ENCODE measurements at regions not wholly inside any gene's neighbourhood (a gene's known extent, or its start where the extent isn't known, plus 50 kb on each side); places are given as distances from the start of the nearest gene placed in this dataset.
"Not testable (repeated sequence)": the region's sequence is repeated elsewhere in the genome, so short reads cannot be mapped to it uniquely, and the experiment has no call there.

DNA sequence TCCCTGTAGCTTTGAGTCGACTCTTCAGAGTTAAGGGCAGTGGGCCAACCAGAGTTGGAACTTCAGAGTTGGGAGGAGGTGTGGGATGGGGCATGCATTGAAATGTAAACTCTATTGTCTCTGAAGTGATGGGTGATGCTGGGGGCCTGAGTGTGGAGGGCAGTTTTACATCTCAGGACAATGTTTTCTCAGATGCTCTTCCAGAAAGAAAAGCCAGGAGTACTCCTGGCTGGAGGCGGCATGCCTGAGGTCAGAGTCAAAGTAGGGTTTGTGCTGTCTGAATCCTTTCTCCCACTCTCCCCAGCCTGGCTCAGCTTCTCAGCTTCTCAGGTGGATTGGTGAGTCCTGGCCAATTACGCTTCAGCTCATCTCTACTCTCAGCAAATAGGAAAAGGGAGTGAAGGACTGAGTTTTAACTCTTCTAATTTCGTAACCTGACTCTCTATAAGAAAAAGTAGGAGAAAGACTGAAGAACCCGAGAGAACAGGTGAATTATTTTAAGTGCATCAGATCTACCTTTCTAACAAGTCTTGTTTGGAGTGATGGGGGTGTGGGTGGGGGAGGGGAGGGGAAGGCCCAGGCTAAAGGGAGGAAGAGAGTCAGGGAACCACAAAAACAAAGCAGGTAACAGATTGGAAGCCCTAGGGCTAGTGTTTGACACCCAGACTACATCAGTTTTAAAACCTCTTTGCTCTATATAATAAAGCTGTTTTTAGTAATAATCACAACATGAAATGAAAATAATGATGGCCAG is 107.5 kb upstream of the PELI1 start:
- no peak for DNase-seq (ENCODE audit: low read depth)

DNA sequence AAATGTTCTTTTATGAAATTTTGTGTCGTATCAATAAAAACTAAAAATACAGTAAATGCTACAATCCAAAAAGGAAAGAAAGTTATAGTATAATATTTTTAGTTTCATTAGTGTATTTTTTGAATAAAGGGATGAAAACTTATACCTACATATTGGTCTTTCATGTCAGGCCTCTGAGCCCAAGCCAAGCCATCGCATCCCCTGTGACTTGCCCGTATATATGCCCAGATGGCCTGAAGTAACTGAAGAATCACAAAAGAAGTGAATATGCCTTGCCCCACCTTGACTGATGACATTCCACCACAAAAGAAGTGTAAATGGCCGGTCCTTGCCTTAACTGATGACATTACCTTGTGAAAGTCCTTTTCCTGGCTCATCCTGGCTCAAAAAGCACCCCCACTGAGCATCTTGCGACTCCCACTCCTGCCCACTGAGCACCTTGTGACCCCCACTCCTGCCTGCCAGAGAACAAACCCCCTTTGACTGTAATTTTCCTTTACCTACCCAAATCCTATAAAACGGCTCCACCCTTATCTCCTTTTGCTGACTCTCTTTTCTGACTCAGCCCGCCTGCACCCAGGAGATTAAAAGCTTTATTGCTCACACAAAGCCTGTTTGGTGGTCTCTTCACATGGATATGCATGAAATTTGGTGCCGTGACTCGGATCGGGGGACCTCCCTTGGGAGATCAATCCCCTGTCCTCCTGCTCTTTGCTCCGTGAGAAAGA is 108.2 kb upstream of the PELI1 start:
- DNase-seq (ENCODE audit: low read depth) = not testable (repeated sequence)

DNA sequence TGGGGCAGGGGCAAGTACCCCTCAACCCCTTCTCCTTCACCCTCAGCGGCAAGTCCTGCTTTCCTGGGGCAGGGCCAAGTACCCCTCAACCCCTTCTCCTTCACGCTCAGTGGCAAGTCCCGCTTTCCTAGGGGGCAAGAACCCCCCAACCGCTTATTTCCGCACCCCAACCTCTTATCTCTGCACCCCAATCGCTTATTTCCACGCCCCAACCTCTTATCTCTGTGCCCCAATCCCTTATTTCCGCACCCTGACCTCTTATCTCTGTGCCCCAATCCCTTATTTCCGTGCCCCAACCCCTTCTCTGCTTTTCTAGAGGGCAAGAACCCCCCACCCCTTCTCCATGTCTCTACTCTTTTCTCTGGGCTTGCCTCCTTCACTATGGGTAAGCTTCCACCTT is 109.2 kb upstream of the PELI1 start:
- not testable (repeated sequence) for DNase-seq (ENCODE audit: low read depth)

DNA sequence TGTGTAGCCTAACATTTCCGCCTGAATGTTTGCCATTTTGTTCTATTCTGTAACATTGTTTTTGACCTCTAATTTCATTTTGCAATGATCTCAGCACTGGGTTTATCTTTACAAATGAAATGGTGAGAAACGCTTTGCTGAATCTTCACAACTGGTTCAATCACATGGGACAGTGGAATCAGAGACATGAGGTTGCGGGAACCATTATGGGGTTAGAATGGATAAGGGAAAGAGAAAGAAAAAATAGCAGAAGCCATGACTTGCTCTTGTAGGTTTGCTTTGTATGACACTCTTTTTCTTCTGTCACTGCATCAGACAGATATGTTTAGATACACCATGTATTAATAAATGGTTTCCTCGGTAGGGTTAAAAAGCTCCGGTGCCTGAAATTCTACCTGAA is 114.3 kb upstream of the PELI1 start:
- DNase-seq (ENCODE audit: low read depth) = no peak

DNA sequence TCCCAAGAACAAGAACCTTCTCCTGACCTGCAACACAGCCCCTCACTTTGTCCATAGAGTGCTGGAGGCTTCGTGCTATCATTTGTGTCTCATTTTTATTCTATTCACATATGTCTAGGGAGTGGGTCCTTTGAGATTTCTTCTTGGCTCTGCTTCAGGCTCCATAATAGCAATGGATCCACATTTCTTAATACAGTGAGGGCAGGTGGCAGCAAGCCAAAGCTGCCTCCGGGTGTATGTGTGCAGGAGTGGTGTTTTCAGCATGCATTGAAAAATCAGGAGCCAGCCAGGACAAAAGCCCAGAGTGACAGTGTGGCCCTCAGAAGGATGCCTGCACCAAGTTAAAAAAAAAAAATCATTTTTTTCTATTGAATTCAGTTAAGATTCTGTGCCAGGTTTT is 115.1 kb upstream of the PELI1 start:
- no peak for DNase-seq (ENCODE audit: low read depth)

DNA sequence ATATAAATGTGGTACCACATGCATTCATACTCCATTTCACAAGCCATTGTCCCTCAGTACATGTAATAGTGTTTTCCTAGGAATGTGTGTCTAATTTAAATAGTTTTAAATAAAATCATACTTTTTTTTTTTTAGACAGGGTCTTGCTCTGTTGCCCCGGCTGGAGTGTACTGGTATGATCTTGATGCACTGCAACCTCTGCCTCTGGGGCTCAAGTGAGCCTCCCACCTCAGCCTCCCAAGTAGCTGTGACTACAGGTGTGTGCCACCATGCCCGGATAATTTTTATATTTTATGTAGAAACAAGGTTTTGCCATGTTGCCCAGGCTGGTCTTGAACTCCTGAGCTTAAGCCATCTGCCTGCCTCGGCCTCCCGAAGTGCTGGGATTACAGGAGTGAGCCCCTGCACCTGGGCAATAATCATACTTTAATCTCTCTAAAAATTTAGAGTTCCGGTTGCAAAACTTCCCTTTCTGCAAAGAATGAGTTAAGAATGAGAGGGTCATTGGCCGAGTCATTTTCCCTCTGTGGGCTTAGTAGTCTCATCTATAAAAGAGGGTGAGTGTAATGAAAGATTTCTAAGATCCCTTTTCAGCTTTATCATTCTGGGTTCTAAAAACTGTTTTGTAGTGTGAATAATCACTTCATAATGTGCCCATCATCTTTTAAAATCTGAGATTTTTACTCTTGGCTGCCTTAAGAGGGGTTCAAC is 116.0 kb upstream of the PELI1 start:
- DNase-seq (ENCODE audit: low read depth) = no peak

DNA sequence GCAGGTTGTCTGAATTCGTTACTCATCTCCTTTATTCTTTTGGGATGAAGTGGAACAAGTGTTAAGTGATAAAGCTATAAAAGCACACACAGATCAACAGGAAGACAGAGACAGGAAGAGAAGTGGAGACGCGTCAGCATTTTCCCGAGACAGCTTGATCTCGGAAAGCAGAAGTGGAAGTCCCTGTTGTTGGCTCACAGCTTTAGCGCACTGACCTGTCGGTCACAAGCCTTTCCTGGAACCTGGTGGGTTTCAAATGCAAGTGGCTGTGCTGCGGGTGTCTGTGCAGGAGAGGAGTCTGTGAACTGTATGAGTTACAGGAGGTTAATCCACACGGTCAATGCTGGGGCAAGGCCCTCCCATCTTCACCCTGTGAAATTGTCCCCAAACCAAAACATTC is 116.6 kb upstream of the PELI1 start:
- no peak for DNase-seq (ENCODE audit: low read depth)

DNA sequence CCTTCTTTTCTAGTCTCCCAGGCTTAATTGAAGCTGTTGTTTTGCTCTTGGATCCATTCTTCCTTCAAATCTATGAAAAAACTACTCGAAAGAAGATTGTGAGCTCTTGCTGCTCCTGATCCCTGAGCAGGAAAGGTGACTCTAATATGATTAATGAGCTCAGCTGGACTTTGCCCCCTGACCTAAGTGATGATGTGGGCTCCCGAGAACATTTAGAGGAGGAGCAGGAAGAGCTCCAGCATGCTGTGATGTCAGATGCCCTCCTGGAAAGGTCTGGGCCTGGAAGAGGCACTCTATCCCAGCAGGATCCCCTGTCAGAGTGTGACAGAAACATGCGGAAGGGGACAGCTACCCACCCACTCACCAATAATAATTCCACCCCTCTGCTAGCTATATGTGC is 117.9 kb upstream of the PELI1 start:
- DNase-seq (ENCODE audit: low read depth) = no peak

DNA sequence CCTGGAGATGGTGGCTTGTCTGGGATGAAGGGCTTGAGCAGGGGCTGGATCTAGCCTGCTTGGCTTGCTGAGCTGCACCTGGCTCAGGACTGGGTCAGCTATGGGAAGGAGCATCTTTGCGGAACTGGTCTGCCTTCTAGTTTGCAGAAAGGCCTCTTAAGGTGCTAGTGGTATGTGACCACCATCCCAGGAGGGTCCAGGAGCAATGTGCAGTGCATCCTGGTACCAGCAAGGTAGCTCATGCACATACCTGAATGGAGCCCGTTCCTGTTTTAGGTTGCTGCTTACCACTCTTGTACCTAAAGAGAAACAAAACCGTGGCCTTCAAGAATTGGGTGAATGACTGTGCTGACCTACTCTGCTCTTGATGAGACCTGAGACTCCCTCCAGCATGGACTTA is 118.6 kb upstream of the PELI1 start:
- DNase-seq (ENCODE audit: low read depth) = no peak

DNA sequence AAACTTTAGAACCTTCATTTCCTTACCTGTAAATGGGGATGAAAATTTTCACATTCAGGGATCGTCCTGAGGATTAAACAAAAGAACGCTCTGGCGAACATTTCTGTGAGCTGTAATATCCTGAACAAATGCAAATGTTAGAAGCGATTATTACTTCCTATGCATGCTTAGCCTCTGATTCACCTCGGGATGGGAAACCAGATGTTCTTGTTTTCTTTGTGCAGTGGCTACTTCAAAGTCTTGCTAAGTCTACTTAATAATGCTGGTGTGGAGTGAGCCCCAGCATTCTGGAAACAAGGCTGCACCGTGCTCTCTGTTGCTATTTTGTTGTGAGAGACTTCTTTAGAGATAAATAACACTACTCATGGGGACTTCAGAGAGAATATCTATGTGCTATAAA is 119.1 kb upstream of the PELI1 start:
- peak; percentile 71 for DNase-seq (ENCODE audit: low read depth)

DNA sequence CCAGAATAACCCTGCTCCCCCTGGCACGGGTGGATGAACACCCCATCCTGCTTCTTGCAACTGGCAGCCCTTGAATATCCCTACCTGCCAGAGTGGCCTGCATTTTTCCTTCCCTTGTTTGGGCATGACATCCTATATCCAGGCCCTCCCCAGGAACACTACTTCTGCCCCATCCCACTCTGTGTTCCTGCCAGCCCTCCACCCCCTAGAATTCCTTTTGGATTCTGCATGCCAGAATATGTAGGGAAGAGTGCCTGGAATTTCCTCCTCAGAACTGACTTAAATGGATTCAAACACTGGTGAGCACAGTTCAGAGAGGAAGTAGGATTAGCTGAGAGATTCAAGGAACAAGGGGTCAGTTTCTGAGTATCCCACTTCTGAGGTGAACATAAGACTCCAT is 123.5 kb upstream of the PELI1 start:
- DNase-seq (ENCODE audit: low read depth) = no peak

DNA sequence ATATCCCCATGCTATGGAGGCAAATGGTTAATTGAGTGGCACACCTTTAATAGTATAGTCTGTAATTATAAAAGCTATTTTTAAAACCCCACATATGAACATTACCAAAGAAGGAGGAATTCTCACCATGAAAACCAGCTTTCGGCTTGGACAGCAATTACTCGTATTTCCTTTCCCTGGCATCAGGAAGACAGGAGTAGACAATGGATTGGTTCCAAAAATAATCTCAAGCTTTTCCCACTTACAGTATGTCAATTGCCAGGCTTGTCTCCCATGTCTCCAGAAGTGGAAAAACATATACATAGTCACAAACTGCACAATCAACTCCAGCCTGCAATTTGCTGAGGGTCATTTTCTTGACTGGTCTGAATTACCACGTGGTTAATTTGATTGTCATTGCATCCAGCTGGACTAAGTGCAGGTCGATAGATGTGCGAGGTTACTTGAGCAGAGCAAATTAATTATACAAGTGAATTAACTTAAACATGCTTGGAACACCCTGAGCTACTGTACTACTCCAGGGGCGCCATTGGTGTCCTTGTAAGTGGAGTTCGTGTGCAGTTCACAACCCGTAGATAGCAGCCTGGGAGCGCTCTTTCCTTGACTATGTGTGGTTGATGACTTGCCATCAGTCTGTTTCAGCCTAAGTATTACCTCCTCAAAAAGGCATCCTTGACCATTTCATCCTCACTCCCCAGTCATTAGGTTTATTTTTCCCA is 124.3 kb upstream of the PELI1 start:
- DNase-seq (ENCODE audit: low read depth) = peak; percentile 15

DNA sequence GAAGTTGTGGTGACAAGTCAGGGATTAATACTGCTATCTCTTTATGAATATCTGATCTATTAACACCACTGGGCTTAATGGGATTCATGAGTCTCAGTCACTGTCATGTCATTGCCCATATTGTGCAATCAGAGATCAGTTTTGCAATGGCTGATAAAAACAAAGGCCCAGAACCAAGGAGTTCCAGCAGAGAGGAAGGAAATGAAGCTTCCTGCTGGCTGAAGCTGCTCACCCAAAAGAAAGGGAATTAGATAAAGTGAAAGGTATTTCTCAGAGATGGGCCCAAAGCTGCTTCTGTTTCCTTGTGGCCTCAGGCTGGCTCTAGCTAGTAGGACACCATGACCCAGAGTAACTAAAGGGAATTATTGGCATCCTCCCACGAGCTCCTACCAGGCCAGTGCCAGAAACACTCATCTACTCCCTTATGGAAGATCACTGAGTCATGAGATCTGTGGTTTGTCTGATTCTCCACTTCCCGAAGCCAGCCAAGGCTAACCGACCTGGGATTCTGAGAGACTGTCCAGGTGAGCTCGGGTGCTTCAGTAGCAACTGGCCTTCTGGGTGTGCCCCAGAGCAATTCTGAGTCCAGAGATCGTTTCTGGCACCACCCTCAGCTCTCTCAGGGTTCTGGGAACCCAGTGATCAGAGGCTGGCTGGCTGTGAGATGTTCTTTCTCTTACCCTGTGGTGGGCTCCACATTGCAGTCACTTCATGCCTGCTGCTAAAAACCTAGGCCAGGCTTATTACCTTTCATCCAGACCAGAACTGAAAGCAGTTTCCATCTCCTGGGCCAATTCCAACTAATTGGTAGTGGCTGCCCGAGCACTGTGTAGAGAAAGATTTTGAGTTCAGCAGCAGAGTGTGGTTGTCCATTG is 129.5 kb upstream of the PELI1 start:
- peak; percentile 86 for DNase-seq (ENCODE audit: low read depth)

DNA sequence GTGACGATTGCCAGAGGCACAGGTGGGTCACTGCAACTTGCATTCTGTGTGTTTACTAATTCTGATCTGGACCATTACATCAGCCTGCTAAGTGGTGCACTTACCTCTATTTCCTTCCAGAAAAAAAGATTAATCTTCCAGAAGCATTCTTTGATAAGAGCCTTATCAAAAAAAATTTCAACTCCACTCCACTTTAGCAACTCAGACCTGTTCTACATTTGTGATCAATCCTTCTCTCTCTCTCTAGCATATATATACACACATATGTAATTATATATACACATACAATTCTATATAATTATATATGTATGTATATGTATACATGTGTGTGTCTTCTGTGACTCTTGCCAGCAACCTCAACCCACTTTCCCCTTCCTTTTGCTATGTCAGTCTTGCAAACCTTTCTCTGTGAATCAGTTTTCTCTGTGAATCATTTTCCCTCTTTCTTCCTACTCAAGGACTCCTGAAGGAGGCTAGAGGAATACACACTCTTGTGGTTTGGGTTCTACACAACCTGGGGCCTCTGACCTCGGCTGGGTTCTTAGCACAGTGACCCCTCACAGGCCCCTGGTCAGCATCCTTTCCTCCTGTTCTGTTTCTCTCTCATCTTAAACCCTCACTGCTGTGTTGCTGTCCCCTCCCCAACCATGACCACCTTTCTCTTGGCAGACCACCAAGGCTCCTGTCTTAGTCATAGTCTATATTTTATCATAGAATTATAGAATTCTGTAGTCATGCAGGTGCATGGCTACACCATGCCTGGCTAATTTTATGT is 130.4 kb upstream of the PELI1 start:
- DNase-seq (ENCODE audit: low read depth) = no peak

DNA sequence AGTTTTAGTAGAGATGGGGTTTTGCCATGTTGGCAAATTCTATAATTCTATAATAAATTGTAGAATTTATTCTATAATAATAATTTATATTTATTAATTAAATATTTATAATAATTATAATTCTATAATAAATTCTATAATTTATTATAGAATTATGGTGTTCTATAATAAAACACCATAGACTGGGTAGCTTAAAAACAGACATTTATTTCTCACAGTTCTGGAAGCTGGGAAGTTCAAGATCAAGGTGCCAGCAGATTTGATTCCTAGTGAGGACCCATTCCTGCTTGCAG is 130.9 kb upstream of the PELI1 start:
- no peak for DNase-seq (ENCODE audit: low read depth)

DNA sequence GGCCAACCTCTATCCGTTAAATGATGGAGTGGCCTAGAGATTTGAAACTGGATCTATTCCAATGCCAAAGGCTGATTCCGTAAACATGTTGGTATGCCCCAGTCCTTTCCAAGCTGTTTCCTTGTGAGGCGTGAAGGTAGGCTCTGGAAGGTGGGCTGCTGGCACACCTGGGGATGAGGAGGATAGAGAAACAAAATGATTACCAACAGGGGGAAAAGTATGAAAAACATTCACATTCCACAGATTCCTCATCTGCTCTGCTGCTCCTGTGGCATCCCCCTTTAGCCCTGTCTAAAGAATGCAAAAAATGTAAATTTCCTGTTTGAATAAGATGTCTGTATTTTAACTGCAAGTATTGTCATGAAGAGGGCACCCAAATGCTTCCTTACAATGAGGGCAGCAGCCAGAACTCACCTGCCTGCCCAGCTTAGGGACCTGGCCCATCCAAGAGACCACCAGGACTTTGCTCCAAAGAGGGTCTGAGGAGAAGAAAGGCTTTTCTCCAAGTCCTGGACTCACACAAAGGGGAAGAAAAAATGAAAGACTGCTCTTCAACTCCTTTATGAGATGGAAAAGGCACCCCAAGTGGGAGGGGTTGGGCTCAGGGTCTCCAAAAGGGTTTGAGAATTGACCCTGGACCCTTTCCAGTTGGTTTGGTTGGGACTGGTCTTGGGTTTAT is 132.3 kb upstream of the PELI1 start:
- DNase-seq (ENCODE audit: low read depth) = no peak

DNA sequence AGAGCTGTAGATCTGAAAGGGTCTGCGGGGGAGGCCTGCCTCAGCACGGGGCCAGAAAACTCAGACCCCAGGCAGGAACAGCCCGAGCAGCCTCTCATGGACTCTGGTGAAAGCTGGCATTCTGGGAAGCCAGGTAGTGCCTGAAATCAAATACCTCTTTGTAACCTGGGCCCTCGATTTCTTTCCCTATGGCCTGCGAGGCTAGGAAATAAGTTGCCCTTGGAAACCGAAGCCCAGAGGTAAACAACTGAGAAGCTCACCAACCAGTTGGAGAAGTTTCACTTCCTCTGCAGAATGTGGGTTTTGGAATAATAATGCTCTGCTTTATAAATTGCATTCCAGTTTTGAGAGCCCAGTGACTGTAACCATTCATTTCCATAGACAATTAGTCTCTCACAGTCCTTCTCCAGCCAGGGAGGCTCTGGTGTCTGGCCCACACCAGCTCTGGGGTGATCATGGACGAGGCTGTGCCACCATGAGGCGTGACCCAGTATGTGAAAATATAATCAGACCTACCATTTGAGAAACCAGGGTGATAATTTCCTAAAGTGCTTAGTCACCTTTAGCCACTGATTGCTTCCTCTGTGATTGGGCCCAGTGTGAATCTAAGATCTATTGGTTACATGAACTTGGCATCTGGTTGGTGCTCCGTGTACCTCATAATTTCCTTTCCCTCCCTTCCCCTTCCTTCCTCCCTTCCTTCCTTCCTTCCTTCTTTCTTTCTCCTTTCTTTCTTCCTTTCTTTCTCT is 133.1 kb upstream of the PELI1 start:
- DNase-seq (ENCODE audit: low read depth) = no peak

DNA sequence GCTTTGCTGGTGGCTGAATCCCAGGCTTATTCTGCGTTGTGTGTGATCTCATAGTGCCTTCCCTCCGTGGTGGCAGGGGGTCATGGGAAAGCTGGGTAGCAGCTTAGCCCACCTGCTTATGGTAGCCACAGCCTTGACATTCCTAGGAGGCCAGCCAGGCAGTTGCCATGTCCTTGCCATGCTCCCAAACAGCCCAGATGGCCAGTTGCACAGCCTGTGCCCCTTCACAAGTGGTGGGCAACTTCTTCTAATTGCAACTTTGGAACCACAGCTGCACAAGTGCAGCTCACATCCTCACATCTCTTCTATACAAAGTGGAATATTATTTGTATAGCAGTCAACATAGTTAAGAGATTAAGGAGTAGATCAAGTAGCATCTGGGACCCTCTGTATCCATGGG is 136.6 kb upstream of the PELI1 start:
- DNase-seq (ENCODE audit: low read depth) = not testable (repeated sequence)

DNA sequence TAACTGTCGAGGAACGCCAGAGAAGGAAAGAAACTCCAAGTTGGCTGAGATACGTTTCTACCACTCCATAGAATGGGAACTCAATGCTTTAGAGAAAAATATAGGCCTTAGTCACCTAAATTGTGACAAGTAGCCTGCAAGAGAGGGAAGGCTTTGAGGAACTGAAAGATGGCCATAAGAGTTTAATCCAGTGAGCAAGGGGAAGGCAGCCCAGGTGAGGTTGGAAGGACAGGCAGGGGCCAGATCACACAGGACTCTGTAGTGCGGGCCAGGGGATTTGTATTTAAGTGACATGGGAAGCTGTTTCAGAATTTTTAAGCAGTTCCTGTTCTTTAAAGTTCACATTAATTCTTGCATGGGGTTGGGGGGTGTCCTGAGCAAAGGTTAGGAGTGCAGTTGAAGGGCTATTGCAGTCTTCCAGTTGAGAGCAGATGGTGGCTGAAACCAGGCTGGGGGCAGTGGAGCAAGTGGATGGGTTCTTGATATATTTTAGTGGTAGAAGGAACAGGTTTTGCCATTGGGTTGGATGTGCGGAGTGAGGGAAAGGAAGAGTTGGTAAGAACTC is 138.9 kb upstream of the PELI1 start:
- DNase-seq (ENCODE audit: low read depth) = no peak
